BJ (cell line): ENCODE measurements at regions not wholly inside any gene's neighbourhood (a gene's known extent, or its start where the extent isn't known, plus 50 kb on each side); places are given as distances from the start of the nearest gene placed in this dataset.

Experiments used
- CTCF ChIA-PET: fragments of 350-600 bp; formaldehyde crosslinking; extraction: SDS; loops from one replicate; lab custom pipeline; 2021; ENCODE audit warnings: antibody characterized with exemption, inconsistent platforms; lab: Yijun Ruan, JAX
- POLR2A ChIA-PET: fragments of 300-600 bp; sonication (Branson Sonifier 250); formaldehyde crosslinking; extraction: SDS; loops from one replicate; lab custom pipeline; 2021; ENCODE audit warnings: antibody characterized with exemption; lab: Charles Lee
- DNase-seq: peaks from one replicate; pipeline ENCODE4 v3.0.0-alpha.2; 2011; ENCODE audit warnings: low read depth
- H3K27me3 ChIP-seq: 2 replicates; pipeline ENCODE4 v1.6.0; 2011; ENCODE audit warnings: low read length; ENCODE audit not compliant: control insufficient read depth, insufficient read depth
- H3K36me3 ChIP-seq: 2 replicates; pipeline ENCODE4 v1.5.1; 2011; ENCODE audit warnings: low read length; ENCODE audit not compliant: control insufficient read depth, insufficient read depth
- H3K4me3 ChIP-seq: 2 replicates; pipeline ENCODE4 v1.5.1; 2011; ENCODE audit warnings: low read depth, mild to moderate bottlenecking, control low read depth, low read length
- TF ChIP-seq, protein P1 (sequence below): IDR thresholded peaks from 2 replicates; pipeline ENCODE4 v1.5.1; 2011; ENCODE audit warnings: low read depth, mild to moderate bottlenecking, control low read depth, inconsistent platforms, low read length, moderate library complexity; ENCODE audit not compliant: insufficient read depth

DNA sequence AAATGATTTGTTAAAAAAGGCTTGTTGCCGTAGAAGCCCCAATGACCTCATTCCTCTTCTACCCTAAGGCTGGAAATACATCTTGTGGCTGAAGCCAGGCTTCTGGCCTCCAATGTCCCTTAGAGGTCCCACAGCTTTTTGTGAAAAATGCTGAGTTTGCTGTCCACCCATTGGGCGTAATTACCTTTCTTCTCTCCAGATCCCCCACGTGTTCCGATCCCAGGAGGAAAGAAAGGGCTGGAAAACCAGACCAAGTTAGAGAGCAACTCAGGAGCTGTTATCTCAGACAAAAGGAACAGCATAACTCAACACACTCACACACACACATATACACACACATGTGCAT lies 154.2 kb downstream of the MIAT start:
- 0 out of 2 replicates have a peak, but pooled peaks cover 1% of the 10 kb centered on the region for H3K27me3 ChIP-seq
- no peaks in the 10 kb centered on the region for H3K36me3 ChIP-seq
- H3K4me3 ChIP-seq = no peak overlapping the region
- TF ChIP-seq, protein P1, sequence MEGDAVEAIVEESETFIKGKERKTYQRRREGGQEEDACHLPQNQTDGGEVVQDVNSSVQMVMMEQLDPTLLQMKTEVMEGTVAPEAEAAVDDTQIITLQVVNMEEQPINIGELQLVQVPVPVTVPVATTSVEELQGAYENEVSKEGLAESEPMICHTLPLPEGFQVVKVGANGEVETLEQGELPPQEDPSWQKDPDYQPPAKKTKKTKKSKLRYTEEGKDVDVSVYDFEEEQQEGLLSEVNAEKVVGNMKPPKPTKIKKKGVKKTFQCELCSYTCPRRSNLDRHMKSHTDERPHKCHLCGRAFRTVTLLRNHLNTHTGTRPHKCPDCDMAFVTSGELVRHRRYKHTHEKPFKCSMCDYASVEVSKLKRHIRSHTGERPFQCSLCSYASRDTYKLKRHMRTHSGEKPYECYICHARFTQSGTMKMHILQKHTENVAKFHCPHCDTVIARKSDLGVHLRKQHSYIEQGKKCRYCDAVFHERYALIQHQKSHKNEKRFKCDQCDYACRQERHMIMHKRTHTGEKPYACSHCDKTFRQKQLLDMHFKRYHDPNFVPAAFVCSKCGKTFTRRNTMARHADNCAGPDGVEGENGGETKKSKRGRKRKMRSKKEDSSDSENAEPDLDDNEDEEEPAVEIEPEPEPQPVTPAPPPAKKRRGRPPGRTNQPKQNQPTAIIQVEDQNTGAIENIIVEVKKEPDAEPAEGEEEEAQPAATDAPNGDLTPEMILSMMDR = no peak
- DNase-seq = no peak
- ChIA-PET CTCF (interaction anchor here (1.1 kb wide), 1 partner anchor 25 kb away, joined by 3 read pairs; no protein-coding TSS in a partner anchor), POLR2A (interaction anchor here (0.5 kb wide), 1 partner anchor 482 kb away, joined by 3 read pairs; no protein-coding TSS in a partner anchor)

DNA sequence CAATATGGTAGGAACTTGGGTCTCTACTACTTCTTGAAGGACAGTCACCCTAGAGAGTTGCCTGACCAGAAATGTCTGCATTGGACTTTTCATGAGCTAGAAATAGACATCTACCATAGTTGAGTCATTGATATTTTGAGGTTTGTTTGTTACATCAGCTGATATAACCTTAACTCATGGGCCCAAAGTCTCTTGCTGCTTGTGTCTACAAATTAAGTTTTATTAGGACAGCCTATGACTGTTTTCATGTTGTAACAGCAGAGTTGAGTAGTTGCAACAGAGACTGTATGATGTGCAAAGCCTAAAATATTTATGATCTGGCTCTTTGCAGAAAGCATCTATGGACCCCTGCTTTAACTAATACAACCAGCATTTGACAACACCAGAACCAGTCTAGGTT lies 155.3 kb downstream of the MIAT start:
- ChIA-PET POLR2A (no interaction called here), CTCF (interaction anchor here (1.1 kb wide), 1 partner anchor 24 kb away, joined by 3 read pairs; no protein-coding TSS in a partner anchor)
- Histone ChIP-seq H3K27me3 (0 out of 2 replicates have a peak, but pooled peaks cover 1% of the 10 kb centered on the region), H3K36me3 (no peaks in the 10 kb centered on the region), H3K4me3 (no peak overlapping the region)
- TF ChIP-seq, protein P1 = no peak
- DNase-seq = no peak

DNA sequence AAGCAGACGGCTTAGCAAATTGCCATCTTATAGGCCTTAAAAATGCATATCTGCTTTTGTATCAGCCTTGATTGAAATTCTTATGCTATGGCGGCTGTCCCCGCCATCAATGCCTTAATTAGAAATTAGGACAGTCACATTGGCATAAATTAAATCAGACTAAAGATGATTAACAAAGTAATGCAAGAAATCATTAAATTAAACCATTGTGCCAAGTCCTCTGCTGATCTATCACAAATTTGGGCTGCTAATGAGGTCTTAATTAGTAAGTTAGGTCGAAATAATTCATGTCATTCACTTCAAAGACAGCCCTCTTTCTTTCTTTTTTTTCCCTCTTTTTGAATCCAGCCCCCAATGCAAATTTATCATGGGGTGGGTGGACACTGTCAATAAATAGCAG lies 159.3 kb downstream of the MIAT start:
- H3K27me3 ChIP-seq = 0 out of 2 replicates have a peak, but pooled peaks cover 1% of the 10 kb centered on the region
- ChIA-PET CTCF (no interaction called here), POLR2A (no interaction called here)
- TF ChIP-seq, protein P1 = no peak
- DNase-seq = no peak
- H3K4me3 ChIP-seq = no peak overlapping the region
- H3K36me3 ChIP-seq = no peaks in the 10 kb centered on the region

DNA sequence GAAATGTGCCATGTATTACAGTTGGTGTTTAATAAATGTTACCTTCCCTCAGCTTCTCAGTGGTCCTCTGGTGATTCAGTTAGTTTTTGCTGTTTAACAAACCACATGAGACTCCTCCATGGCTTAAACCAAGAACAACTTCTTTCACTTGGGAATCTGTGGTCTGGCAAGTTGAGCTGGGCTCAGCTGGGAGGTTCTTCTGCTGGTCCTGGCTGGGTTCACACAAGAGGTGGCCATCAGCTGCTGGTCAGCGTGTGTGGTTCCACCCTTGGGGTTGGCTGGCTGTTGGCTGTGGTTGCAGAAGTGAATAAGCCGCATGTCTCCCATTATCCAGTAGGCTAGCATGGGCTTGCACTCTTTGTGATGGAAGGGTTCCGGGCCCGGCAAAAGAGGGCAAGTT lies 160.5 kb downstream of the MIAT start:
- Histone ChIP-seq H3K36me3 (no peaks in the 10 kb centered on the region), H3K4me3 (no peak overlapping the region), H3K27me3 (0 out of 2 replicates have a peak, but pooled peaks cover 1% of the 10 kb centered on the region)
- TF ChIP-seq, protein P1 = no peak
- ChIA-PET POLR2A (no interaction called here), CTCF (interaction anchor here (0.9 to 1.6 kb wide), 2 partner anchors 8 to 11 kb away, joined by 3 to 4 read pairs; no protein-coding TSS in a partner anchor)
- no peak for DNase-seq

DNA sequence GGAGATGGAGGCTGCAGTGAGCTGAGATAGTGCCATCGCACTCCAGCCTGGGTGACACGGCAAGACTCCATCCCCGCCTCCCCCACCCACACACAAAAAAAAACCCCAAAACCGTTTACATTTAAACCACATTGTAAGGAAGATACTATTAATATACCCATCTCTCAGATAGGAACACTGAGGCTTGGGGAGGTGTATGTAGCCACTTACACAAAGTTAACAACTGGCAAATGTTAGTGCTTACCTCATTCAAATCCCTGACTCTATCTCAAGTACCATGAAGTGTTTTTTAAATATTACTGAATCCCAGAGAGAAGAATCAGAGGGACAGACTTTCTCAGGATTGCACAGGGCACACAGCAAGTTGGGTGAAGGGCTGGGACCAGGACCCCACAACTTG lies 164.5 kb downstream of the MIAT start:
- TF ChIP-seq, protein P1 = no peak
- no peak overlapping the region for H3K4me3 ChIP-seq
- CTCF ChIA-PET = interaction anchor here (4.0 kb wide), 1 partner anchor 13 kb away, joined by 19 read pairs; no protein-coding TSS in a partner anchor
- no peaks in the 10 kb centered on the region for H3K27me3 ChIP-seq
- no peaks in the 10 kb centered on the region for H3K36me3 ChIP-seq
- no peak for DNase-seq
- POLR2A ChIA-PET = no interaction called here
